ENCODE measurements at regions not wholly inside any gene's neighbourhood (a gene's known extent, or its start where the extent isn't known, plus 50 kb on each side); places are given as distances from the start of the nearest gene placed in this dataset.

DNA sequence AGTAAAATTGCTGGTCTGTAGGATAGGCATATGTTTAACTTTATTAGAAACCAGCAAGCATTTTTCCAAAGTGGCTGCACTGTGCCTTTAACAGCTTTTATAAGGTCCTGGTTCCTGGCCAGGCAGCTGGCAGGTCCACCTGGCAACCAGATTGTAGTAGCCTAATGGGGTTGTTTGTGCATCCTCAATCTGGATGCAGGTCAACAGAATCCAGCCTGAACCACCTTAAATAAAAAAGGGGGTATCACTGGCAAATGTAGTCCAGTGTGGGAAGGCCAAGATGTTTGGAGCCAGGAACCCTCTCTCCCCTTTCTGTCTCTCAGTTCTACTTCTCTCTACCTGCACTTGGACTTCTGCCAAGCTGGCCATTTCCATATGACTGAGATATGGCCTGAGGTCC lies 200.3 kb downstream of the ZNF621 start:
- TF ChIP-seq, protein P1, sequence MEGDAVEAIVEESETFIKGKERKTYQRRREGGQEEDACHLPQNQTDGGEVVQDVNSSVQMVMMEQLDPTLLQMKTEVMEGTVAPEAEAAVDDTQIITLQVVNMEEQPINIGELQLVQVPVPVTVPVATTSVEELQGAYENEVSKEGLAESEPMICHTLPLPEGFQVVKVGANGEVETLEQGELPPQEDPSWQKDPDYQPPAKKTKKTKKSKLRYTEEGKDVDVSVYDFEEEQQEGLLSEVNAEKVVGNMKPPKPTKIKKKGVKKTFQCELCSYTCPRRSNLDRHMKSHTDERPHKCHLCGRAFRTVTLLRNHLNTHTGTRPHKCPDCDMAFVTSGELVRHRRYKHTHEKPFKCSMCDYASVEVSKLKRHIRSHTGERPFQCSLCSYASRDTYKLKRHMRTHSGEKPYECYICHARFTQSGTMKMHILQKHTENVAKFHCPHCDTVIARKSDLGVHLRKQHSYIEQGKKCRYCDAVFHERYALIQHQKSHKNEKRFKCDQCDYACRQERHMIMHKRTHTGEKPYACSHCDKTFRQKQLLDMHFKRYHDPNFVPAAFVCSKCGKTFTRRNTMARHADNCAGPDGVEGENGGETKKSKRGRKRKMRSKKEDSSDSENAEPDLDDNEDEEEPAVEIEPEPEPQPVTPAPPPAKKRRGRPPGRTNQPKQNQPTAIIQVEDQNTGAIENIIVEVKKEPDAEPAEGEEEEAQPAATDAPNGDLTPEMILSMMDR (IDR thresholded peaks at IDR 0.05) = no peak
- TF ChIP-seq EZH2 (IDR thresholded peaks at IDR 0.05) (no peak), EZH2phosphoT487 (IDR thresholded peaks at IDR 0.05) (no peak)

Measured in neural progenitor cell (in vitro differentiated cells).